Fibroblast of skin of left quadriceps (primary cell): ENCODE measurements at regions not wholly inside any gene's neighbourhood (a gene's known extent, or its start where the extent isn't known, plus 50 kb on each side); places are given as distances from the start of the nearest gene placed in this dataset.

Source experiments
- DNase-seq, 2 experiments: peaks; one replicate each; pipeline ENCODE4 v3.0.0-alpha.2; 2013; ENCODE audit warnings: low read depth in 2 of 2

DNA sequence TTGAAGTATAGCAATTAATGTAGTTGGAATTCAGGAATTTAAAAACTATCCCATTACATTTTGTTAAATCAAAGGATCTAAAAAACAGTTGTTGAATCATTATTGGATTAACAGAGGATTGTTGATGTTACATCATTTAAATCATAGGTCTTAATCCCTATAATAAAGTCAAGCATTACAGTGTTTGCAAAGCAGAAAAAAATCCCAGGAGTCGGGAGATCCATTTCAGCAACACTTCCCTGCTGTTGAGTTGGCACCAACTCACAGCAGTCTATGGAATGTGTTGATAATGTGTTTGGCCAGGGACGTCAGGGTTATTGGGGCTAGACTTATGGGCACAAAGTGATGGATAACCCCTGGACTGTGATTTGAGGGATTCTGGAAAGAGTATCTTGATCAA is 99.1 kb upstream of the TMTC1 start:
- no peak for DNase-seq

DNA sequence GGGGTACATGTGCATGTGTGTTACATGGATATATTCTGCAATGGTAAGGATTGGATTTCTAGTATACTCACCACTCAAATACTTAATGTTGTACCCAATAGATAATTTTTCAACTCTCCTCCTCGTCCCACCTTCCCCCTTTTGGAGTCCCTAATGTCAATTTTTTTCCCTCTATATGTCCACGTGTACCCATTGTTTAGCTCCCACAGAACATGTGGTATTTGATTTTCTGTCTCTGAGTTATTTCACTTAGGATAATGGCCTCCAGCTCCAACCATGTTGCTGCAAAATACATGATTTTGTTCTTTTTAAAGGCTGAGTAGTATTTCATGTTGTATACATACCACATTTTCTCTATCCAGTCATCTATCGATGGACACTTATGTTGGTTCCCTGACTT is 97.2 kb upstream of the TMTC1 start:
- no peak for DNase-seq

DNA sequence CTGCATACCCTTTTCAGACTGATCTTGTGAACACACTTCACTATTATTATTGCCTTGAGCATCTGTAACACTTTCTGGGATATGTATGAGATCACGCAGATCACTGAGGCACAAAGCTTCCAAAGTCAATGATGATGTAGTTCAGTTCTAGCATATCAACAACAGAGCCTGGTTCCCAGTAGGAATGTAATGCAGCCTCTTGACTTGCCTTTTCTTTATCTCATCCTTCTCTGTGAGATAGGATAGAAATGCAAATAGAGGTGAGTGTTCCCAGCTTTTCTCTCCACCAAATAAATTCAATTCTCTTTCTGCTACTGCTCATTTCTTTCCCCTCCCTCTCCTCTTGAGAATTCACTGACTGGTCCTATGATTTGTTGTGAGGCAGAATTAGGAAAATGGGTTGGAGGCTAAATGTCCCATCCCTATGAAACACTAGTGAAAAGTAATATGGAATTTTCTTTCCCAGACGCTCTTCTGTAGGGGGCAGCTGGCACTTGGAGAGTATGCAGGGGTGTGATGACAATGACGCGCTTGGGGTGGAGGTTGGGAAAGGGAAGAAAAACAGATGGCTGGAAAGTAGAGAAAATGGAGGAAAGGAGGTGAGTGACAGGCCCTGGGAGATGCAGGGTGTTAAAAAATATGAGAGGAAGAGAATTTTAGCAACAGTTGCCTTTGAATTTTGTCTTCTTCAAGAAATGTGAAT is 96.0 kb upstream of the TMTC1 start:
- no peak for DNase-seq

DNA sequence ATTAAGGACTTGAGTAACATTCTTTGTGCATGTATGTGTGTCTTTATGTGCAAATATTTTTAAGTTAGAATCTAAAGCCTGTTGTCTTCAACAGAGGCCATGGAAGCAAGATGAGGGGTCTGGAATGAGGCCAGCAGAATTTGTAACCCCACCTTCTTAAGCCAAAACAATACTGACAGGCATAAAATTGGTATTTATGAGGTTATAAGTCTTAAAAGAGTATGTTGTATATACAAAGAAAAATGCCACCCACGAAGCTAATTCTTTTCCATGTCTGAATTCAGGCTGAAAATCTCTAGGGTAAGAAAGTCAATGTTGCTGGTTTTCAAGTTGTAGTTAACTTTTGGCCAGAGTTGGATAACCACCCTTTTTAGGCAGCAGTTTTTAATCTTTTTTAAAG is 86.2 kb upstream of the TMTC1 start:
- DNase-seq = no peak

DNA sequence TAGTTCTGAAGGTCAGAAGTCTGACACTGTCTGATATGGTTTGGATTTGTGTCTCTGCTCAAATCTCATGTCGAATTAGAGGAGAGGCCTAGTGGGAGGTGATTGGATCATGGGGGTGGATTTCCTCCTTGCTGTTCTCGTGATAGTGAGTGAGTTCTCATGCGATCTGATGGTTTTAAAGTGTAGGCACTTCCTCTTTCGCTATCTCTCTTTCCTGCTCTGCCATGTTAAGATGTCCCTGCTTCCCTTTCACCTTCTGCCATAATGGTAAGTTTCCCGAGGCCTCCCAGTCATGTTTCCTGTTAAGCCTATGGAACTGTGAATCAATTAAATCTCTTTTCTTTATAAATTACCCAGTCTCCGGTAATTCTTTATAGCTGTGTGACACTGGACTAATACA is 84.1 kb upstream of the TMTC1 start:
- DNase-seq = no peak

DNA sequence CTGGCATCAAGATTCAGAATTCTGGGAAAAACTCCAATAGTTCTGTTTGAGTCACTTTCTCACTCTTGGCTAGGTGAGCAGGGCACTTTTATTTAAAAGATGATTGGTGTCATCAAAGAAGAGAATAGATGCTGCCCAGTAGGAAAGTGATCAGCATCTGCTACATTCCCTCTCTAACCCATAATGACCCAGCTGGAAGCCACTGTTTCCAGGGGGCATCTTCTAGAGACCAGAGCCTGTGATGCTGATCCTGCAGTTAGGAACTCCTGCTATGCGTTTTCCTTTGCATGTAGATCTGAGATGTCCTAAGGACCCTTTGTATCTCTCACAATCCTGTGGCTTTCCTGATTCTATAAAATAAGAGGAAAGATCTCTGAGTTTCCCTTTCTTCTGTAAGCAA is 79.9 kb upstream of the TMTC1 start:
- no peak for DNase-seq

DNA sequence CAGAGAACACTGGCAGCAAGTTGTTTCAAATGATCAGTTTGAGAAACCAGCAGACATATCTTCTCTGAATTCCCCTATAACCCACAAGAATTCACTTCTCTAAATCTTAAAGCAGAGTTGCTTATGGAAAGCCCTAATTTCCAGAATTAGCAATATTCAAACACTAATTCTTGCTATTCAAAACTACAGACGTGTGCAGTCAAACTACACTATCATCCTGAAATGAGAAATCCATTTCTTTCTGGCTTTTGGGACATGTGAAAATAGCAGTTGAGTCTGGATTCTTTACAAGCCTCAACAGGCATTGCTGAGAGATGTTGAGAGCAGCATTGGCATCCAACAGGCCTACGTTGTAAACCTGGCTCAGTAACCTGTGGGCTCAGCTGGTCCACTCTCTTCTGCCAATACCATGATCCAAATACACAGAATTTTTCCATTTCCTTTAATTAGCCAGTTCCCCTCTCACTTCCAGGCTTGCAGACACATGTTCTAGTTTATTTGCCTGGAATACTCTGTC is 74.6 kb upstream of the TMTC1 start:
- no peak for DNase-seq

DNA sequence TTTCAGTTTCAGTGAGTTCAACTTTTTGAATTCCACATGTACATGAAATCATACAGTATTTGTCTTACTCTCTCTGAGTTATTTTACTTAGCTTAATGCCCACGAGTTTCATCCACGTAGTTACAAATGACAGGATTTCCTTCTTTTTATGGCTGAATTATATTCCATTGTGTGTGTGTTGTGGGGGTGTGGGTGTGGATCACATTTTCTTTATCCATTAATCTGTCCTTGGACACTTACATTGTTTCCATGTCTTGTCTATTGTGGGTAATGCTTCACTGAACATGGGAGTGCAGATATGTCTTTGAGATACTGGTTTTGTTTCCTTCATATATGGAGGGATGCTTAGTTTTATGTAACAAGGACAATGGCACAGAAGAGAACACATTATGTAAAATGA is 63.5 kb upstream of the TMTC1 start:
- DNase-seq = no peak

DNA sequence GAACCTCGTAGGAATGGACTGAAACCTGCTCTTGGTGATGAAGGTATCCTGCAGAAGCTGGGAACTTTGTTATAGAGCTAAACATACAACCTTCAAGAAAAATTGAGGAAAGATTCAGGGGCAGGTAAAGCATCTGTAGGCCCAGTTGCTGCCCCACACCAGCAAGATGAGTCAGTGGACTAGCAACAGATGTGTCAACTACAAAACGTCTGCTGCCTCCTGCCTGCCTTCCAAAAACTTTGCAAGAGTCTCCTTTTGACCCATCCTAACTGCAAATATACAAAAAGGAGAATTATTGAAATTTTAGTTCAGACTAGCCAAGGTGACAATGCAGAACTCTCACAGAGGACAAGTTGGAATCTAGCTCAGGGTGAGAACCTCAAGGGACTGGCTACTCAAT is 60.9 kb upstream of the TMTC1 start:
- DNase-seq = no peak

DNA sequence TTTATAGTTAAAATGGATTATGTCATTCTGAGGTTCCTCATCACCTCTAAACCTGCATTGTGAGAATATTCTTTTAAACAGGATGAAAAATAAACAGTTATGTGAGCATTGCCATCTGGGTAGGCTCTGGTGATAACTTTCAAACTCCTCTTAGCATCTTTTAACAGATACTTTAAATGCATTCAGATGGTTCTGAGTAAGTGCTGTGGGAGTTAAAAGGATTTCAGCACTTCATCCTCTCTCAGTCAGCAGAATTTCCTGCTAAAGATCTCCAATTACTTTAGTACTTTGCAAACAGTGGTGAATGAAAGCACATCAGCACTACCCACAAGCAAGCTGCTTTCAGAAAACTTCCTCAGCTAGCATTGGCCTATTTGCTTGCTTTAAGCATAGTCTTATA is 59.3 kb upstream of the TMTC1 start:
- DNase-seq = no peak

DNA sequence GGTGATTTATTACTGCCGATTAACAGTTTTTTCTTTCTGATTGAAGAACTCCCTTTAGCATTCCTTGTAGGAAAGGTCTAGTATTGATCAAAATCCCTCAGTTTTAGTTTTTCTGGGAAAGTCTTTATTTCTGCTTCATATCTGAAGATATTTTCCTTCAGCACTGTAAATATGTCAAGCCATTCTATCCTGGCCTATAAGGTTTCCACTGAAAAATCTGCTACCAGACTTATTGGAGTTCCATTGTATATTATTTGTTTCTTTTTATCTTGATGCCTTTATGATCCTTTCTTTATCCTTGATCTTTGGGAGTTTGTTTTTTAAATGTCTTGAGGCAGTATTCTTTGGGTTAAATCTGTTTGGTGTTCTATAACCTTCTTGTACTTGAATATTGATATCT is 55.0 kb upstream of the TMTC1 start:
- no peak for DNase-seq
